22Rv1 (cell line): ENCODE measurements at regions not wholly inside any gene's neighbourhood (a gene's known extent, or its start where the extent isn't known, plus 50 kb on each side); places are given as distances from the start of the nearest gene placed in this dataset.
"Not testable (repeated sequence)": the region's sequence is repeated elsewhere in the genome, so short reads cannot be mapped to it uniquely, and the experiment has no call there.

Experiments
- H3K27ac ChIP-seq: fragments of 450-650 bp; 2 replicates; pipeline ENCODE4 v1.5.1; 2017
- CTCF ChIP-seq: fragments of 450-650 bp; IDR thresholded peaks from 2 replicates; pipeline ENCODE4 v1.5.1; 2017; ENCODE audit warnings: mild to moderate bottlenecking
- ZFX ChIP-seq: fragments of 450-650 bp; IDR thresholded peaks from 2 replicates; pipeline ENCODE4 v1.6.1; 2017; ENCODE audit warnings: antibody characterized with exemption, borderline replicate concordance

GRCh38 chr12:83559650-83560049, 872.9 kb downstream of the TMTC2 start:
- H3K27ac ChIP-seq: no peak overlapping the region
- TF ChIP-seq CTCF: no peak
- no peak for TF ChIP-seq ZFX

- not testable (repeated sequence) for H3K27ac ChIP-seq
Observed at GRCh38 chr12:83556040-83556439, 869.3 kb downstream of the TMTC2 start.

GRCh38 chr12:83541446-83541845, 854.7 kb downstream of the TMTC2 start:
- no peak overlapping the region for H3K27ac ChIP-seq
- no peak for TF ChIP-seq ZFX
- no peak for TF ChIP-seq CTCF

- no peak for TF ChIP-seq CTCF
- no peak for TF ChIP-seq ZFX
- no peak overlapping the region for H3K27ac ChIP-seq
Observed at GRCh38 chr12:83538361-83538965, 851.8 kb downstream of the TMTC2 start.

GRCh38 chr12:83537428-83538053, 850.8 kb downstream of the TMTC2 start:
- no peak for TF ChIP-seq CTCF
- TF ChIP-seq ZFX: no peak
- H3K27ac ChIP-seq: no peak overlapping the region

- H3K27ac ChIP-seq: no peak overlapping the region
- no peak for TF ChIP-seq ZFX
- TF ChIP-seq CTCF: no peak
Observed at GRCh38 chr12:83536496-83536895, 849.8 kb downstream of the TMTC2 start.

- H3K27ac ChIP-seq: no peak overlapping the region
- no peak for TF ChIP-seq CTCF
- no peak for TF ChIP-seq ZFX
Observed at GRCh38 chr12:83528571-83528970, 841.9 kb downstream of the TMTC2 start.

GRCh38 chr12:83527810-83528209, 841.1 kb downstream of the TMTC2 start:
- no peak overlapping the region for H3K27ac ChIP-seq
- no peak for TF ChIP-seq ZFX
- TF ChIP-seq CTCF: no peak
